Esophagus muscularis mucosa (tissue), 4 donors: ENCODE measurements at regions not wholly inside any gene's neighbourhood (a gene's known extent, or its start where the extent isn't known, plus 50 kb on each side); places are given as distances from the start of the nearest gene placed in this dataset.
A peak's percentile ranks its signal among the peaks of the same experiment; 100 is the strongest.

Experiments
- DNase-seq: peaks from one replicate; pipeline ENCODE4 v3.0.0-alpha.2; 2017; ENCODE audit errors: extremely low spot score
- H3K27ac ChIP-seq, 4 donors: fragments of 200-600 bp; sonication (generic); replicated peaks in 1 of 4; 1 replicate in 3 of 4; 2 replicates in 1 of 4; pipeline ENCODE4 v1.5.1; 2016 to 2019; ENCODE audit warnings: mild to moderate bottlenecking in 1 of 4
- H3K27me3 ChIP-seq, 4 donors: fragments of 200-600 bp; sonication (generic); one replicate each; pipeline versions ENCODE4 v1.5.1 to v1.6.0; 2016 to 2019
- H3K36me3 ChIP-seq, 4 donors: fragments of 200-600 bp; sonication (generic); one replicate each; pipeline ENCODE4 v1.5.1; 2016 to 2019
- H3K4me1 ChIP-seq, 4 donors: fragments of 200-600 bp; sonication (generic); one replicate each; pipeline ENCODE4 v1.5.1; 2016 to 2019
- H3K4me3 ChIP-seq, 4 donors: fragments of 200-600 bp; sonication (generic); 1 replicate in 2 of 4; 2 replicates in 2 of 4; pipeline ENCODE4 v1.5.1; 2016 to 2019; ENCODE audit warnings: mild to moderate bottlenecking in 4 of 4, moderate library complexity in 1 of 4
- H3K9me3 ChIP-seq, 4 donors: fragments of 200-600 bp; sonication (generic); 1 replicate in 3 of 4; 2 replicates in 1 of 4; pipeline ENCODE4 v1.5.1; 2016 to 2019
- EP300 ChIP-seq: sonication (generic); formaldehyde crosslinking; IDR thresholded peaks from one replicate; pipeline ENCODE4 v1.6.1; 2017; ENCODE audit warnings: antibody characterized with exemption
- POLR2A ChIP-seq: fragments of 450-650 bp; IDR thresholded peaks from one replicate; pipeline ENCODE4 v1.6.1; 2017; ENCODE audit warnings: antibody characterized with exemption, moderate library complexity, mild to moderate bottlenecking, low read depth
- POLR2AphosphoS5 ChIP-seq, 2 donors: sonication (generic); formaldehyde crosslinking; IDR thresholded peaks; one replicate each; pipeline ENCODE4 v1.6.1; 2017; ENCODE audit warnings: antibody characterized with exemption in 2 of 2
- WGBS: methylation state at CpG from one replicate; pipeline ENCODE4 v1.1.5; 2018; 5-methylcytosine and 5-hydroxymethylcytosine counted together
- intact Hi-C: fragments of 100-400 bp; cut with DNase I; formaldehyde crosslinking; loops from one replicate; pipeline ENCODE4 v1.15.1; 2023
- TF ChIP-seq, protein P1 (sequence below), 3 experiments: fragments of 200-600 bp in 2 of 3; fragments of 450-650 bp in 1 of 3; sonication (generic) in 2 of 3; IDR thresholded peaks; one replicate each; pipeline ENCODE4 v1.5.1; 2017 to 2019; ENCODE audit warnings: antibody characterized with exemption in 3 of 3, mild to moderate bottlenecking in 2 of 3, moderate library complexity in 1 of 3

DNA sequence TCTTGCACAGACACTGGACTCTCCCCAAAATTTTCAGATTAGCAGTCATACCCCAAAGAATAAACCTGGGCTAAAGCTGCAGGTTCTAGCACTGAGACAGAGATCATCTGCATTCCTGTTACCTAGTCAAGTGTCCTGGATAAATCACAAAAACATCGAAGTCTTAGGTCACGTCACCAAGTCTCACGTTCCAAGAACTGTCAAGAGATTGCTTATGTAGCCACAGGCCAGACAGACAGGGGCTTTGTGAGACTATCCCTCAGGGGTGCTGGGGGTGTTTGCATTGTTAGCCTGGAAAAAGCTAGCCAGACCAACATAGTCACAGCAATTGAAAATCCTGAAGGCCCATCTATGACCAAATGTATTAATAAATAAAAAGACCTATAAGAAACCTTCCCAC lies 243.1 kb upstream of the PREP start:
- peaks cover 4 to 33% (median 30%) of the 10 kb centered on the region in 4 donors for H3K4me1 ChIP-seq
- TF ChIP-seq POLR2A (no peak), EP300 (no peak), POLR2AphosphoS5 (IDR thresholded peaks at IDR 0.05) (no peak)
- TF ChIP-seq, protein P1, sequence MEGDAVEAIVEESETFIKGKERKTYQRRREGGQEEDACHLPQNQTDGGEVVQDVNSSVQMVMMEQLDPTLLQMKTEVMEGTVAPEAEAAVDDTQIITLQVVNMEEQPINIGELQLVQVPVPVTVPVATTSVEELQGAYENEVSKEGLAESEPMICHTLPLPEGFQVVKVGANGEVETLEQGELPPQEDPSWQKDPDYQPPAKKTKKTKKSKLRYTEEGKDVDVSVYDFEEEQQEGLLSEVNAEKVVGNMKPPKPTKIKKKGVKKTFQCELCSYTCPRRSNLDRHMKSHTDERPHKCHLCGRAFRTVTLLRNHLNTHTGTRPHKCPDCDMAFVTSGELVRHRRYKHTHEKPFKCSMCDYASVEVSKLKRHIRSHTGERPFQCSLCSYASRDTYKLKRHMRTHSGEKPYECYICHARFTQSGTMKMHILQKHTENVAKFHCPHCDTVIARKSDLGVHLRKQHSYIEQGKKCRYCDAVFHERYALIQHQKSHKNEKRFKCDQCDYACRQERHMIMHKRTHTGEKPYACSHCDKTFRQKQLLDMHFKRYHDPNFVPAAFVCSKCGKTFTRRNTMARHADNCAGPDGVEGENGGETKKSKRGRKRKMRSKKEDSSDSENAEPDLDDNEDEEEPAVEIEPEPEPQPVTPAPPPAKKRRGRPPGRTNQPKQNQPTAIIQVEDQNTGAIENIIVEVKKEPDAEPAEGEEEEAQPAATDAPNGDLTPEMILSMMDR (IDR thresholded peaks at IDR 0.05): no peak
- H3K9me3 ChIP-seq: no peaks in the 10 kb centered on the region
- DNase-seq: no peak
- H3K4me3 ChIP-seq: no peak overlapping the region
- H3K27me3 ChIP-seq: no peaks in the 10 kb centered on the region
- no peaks in the 10 kb centered on the region for H3K36me3 ChIP-seq
- peak overlapping the region; percentile 61 to 80 (median 75) for H3K27ac ChIP-seq
- 47% methylated on average over 3 of the region's 3 CpGs for WGBS
- intact Hi-C loops: no loop called here

DNA sequence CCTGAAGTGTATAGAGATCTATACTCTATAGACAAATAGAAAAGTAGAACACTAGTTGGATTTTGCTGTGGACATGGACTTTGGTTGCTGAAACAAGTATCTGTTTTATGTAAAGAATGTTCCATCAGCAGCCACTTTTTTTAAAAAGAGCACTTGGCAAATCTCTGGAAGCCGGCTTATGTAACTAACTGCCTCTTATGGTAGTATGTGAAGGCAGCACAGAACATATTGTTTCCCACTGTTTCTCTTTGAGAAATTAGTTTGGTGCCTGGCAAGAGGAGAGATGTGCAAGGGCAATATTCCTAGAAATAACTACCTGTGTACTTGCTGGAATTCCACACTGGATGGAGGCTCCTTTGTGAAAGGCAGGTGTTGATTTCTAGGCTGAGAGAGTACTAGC lies 242.3 kb upstream of the PREP start:
- WGBS: 20% methylated on average over 1 of the region's 1 CpG

DNA sequence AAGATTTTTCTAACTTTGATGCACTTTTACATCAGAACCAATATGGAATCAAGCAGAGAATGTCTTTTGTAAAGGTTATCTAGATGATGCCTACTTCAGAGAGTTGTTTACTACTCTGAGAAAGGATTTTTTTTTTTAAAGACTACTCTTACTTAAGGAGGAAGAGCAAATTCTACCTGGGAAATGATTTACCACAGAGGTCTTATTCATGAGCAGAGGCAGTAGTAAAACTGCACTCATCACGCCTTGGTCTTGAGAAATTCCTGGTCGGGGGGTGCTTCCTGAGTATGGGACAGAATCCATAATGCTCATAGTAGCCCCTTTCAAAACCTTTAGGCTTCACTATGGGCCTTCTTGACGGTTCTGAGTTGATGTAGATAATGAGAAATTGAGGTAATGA lies 241.8 kb upstream of the PREP start:
- TF ChIP-seq, protein P1 (IDR thresholded peaks at IDR 0.05): no peak
- TF ChIP-seq POLR2AphosphoS5 (IDR thresholded peaks at IDR 0.05): no peak
- no peak for TF ChIP-seq POLR2A
- TF ChIP-seq EP300: no peak
- Histone ChIP-seq H3K36me3 (no peaks in the 10 kb centered on the region), H3K9me3 (no peaks in the 10 kb centered on the region), H3K27me3 (no peaks in the 10 kb centered on the region), H3K27ac (peak overlapping the region; percentile 61 to 80 (median 75)), H3K4me1 (peaks cover 4 to 33% (median 30%) of the 10 kb centered on the region in 4 donors), H3K4me3 (no peak overlapping the region)
- intact Hi-C loops: loop anchor here (5.0 kb wide), 1 partner anchor 37 kb away; no protein-coding TSS in a partner anchor
- WGBS: 75% methylated on average over 3 of the region's 3 CpGs
- DNase-seq: no peak

More for the DNA sequence above, 242.3 kb upstream of the PREP start:
- no peak overlapping the region for H3K4me3 ChIP-seq
- intact Hi-C loops: no loop called here
- no peaks in the 10 kb centered on the region for H3K27me3 ChIP-seq
- no peaks in the 10 kb centered on the region for H3K9me3 ChIP-seq
- peak overlapping the region; percentile 61 to 80 (median 75) for H3K27ac ChIP-seq
- H3K36me3 ChIP-seq: no peaks in the 10 kb centered on the region
- peaks cover 4 to 33% (median 30%) of the 10 kb centered on the region in 4 donors for H3K4me1 ChIP-seq
- DNase-seq: no peak
- no peak for TF ChIP-seq POLR2A
- TF ChIP-seq, protein P1 (IDR thresholded peaks at IDR 0.05): no peak
- peak; percentile 64 for TF ChIP-seq EP300
- TF ChIP-seq POLR2AphosphoS5 (IDR thresholded peaks at IDR 0.05): peak; percentile 49 to 73

DNA sequence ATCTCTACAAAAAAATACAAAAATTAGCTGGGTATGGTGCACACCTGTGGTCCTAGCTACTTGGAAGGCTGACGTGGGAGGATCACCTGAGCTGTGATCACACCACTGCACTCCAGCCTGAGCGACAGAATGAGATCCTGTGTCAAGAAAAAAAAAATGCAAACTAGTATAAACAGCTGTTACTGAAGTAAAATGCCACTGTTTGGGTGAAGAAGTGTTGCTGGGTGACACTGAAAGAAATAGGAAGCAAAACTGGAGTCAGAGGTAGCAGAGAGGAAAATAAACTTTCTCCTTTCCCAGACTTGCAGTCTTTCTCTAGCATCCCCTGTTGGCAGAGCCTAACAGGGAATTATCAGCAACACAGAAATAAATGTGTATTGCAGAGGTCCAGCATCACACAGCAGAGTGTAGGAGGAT lies 241.2 kb upstream of the PREP start:
- TF ChIP-seq, protein P1 (IDR thresholded peaks at IDR 0.05): peak; percentile 23 to 41 (median 41)
- TF ChIP-seq EP300 (no peak), POLR2AphosphoS5 (IDR thresholded peaks at IDR 0.05) (no peak)
- Histone ChIP-seq H3K27ac (peak overlapping the region; percentile 61 to 80 (median 75)), H3K36me3 (no peaks in the 10 kb centered on the region), H3K9me3 (no peaks in the 10 kb centered on the region), H3K4me1 (peaks cover 4 to 33% (median 30%) of the 10 kb centered on the region in 4 donors), H3K27me3 (no peaks in the 10 kb centered on the region), H3K4me3 (no peak overlapping the region)
- intact Hi-C loops: loop anchor here (5.0 kb wide), 1 partner anchor 37 kb away; no protein-coding TSS in a partner anchor
- no peak for DNase-seq
- WGBS: 52% methylated on average over 2 of the region's 2 CpGs

DNA sequence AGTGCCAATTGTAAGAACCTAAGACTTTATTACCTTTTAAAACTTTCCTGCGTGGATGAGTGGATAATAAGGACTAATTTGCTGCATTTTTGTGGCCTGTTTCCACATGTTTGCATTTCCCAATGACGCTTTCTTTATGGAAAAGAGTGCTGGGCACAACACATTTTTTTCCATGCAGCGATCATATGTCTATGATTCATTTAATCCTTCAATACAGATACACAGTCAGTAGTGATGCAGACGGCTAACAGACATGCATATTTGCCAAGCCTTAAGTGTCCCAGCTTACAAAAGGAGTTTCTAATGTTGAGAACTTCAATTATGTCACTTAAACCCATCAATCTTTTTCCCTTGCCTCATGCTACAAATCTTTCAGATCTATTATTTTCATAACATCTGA lies 239.8 kb upstream of the PREP start:
- H3K27ac ChIP-seq: no peak overlapping the region
- H3K27me3 ChIP-seq: no peaks in the 10 kb centered on the region
- DNase-seq: no peak
- no peak for TF ChIP-seq POLR2A
- TF ChIP-seq, protein P1 (IDR thresholded peaks at IDR 0.05): no peak
- TF ChIP-seq POLR2AphosphoS5 (IDR thresholded peaks at IDR 0.05): no peak
- no peak for TF ChIP-seq EP300
- H3K36me3 ChIP-seq: no peaks in the 10 kb centered on the region
- 87% methylated on average over 4 of the region's 4 CpGs for WGBS
- H3K4me1 ChIP-seq: peaks cover 4 to 33% (median 30%) of the 10 kb centered on the region in 4 donors
- no peak overlapping the region for H3K4me3 ChIP-seq
- intact Hi-C loops: loop anchor here (5.0 kb wide), 1 partner anchor 35 kb away; no protein-coding TSS in a partner anchor
- no peaks in the 10 kb centered on the region for H3K9me3 ChIP-seq
